A673 (cell line): ENCODE measurements at regions not wholly inside any gene's neighbourhood (a gene's known extent, or its start where the extent isn't known, plus 50 kb on each side); places are given as distances from the start of the nearest gene placed in this dataset.

Experiments used
- EZH2 ChIP-seq: fragments of 200-600 bp; sonication (generic); IDR thresholded peaks from 2 replicates; pipeline ENCODE4 v1.6.1; 2017; ENCODE audit warnings: borderline replicate concordance, low read depth, mild to moderate bottlenecking, mixed read lengths, antibody characterized with exemption, low read length; ENCODE audit not compliant: poor library complexity, severe bottlenecking
- TF ChIP-seq, protein P1 (sequence below): fragments of 300-800, 200-600 bp; sonication (generic); conservative IDR thresholded peaks from 2 replicates; pipeline ENCODE4 v1.5.1; 2017; ENCODE audit warnings: low read depth, mild to moderate bottlenecking, antibody characterized with exemption, low read length, moderate library complexity, mixed read lengths

- TF ChIP-seq, protein P1, sequence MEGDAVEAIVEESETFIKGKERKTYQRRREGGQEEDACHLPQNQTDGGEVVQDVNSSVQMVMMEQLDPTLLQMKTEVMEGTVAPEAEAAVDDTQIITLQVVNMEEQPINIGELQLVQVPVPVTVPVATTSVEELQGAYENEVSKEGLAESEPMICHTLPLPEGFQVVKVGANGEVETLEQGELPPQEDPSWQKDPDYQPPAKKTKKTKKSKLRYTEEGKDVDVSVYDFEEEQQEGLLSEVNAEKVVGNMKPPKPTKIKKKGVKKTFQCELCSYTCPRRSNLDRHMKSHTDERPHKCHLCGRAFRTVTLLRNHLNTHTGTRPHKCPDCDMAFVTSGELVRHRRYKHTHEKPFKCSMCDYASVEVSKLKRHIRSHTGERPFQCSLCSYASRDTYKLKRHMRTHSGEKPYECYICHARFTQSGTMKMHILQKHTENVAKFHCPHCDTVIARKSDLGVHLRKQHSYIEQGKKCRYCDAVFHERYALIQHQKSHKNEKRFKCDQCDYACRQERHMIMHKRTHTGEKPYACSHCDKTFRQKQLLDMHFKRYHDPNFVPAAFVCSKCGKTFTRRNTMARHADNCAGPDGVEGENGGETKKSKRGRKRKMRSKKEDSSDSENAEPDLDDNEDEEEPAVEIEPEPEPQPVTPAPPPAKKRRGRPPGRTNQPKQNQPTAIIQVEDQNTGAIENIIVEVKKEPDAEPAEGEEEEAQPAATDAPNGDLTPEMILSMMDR, result no peak
- no peak for TF ChIP-seq EZH2
Observed at GRCh38 chr15:79775821-79776220, 121.0 kb downstream of the MTHFS start.
